ENCODE measurements at regions not wholly inside any gene's neighbourhood (a gene's known extent, or its start where the extent isn't known, plus 50 kb on each side); places are given as distances from the start of the nearest gene placed in this dataset.

DNA sequence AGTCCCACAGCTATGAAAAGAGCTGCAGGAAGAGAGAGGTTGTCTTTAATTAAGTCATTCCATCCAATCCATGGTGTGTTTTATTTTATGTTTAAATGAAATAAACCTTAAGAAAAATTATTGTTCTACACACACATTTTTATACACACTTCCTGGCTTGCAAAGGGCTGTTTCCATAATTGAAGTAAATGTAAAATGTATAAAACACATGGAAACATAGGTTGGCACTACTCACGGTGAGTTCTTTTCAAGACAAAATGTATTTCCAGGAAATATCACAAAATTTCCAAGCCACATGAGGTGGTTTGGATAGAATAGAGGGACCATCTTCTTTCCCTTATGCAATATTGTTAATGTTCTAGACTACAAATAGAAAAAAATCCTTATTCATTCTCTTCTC is 426.8 kb upstream of the USP24 start:
- TF ChIP-seq CTCF (IDR thresholded peaks at IDR 0.05; ENCODE audit: insufficient read depth, low read length), result no peak
- no peak overlapping the region for H3K4me3 ChIP-seq (ENCODE audit: low read depth, low read length)
- DNase-seq (ENCODE audit: low read depth), result no peak

DNA sequence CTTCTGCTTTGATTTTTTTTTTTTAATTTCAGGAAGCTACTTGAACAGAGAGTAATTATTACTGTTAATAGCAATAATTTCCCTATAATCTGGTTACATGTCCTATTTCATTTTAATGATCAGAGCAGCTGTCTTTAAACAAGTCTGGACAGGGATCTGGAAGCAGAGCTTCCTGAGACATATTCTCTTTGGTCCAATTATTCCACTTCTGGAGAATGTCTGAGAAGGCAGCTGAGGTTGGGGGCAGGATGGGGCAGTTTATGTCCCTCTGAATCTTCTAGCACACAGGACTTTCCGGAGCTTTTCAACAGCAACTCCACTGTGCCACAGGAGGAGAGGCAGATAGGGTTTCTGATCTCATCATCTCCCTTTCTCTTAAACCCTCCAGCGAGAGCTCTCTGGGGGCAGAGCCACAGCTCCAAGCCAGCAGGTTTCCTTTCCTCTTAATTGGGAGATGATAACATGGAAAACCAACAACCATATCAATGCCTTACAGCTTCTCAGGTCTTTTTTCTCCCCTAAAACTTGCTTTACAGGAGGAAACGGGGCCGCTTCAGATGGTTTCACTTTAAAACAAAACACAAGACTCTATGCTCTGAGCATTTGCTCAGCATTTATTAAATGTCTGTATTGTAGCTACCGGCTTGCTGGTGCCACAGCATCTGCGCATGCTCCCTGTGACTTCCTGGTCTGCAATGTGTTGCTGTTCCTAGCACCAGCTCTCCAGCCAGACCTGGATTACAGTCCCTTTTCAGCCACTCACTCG is 425.7 kb upstream of the USP24 start:
- no peak for TF ChIP-seq CTCF (IDR thresholded peaks at IDR 0.05; ENCODE audit: insufficient read depth, low read length)
- no peak overlapping the region for H3K4me3 ChIP-seq (ENCODE audit: low read depth, low read length)
- peak; percentile 83 for DNase-seq (ENCODE audit: low read depth)

GRCh38 chr1:55639526-55639925 is 424.4 kb upstream of the USP24 start:
- DNase-seq (ENCODE audit: low read depth), result no peak
- TF ChIP-seq CTCF (IDR thresholded peaks at IDR 0.05; ENCODE audit: insufficient read depth, low read length), result no peak
- no peak overlapping the region for H3K4me3 ChIP-seq (ENCODE audit: low read depth, low read length)

- no peak for TF ChIP-seq CTCF (IDR thresholded peaks at IDR 0.05; ENCODE audit: insufficient read depth, low read length)
- no peak overlapping the region for H3K4me3 ChIP-seq (ENCODE audit: low read depth, low read length)
- no peak for DNase-seq (ENCODE audit: low read depth)
Measured at GRCh38 chr1:55639051-55639450, 423.9 kb upstream of the USP24 start.

- no peak overlapping the region for H3K4me3 ChIP-seq (ENCODE audit: low read depth, low read length)
- DNase-seq (ENCODE audit: low read depth), result peak; percentile 73
- no peak for TF ChIP-seq CTCF (IDR thresholded peaks at IDR 0.05; ENCODE audit: insufficient read depth, low read length)
Measured at GRCh38 chr1:55636696-55637095, 421.5 kb upstream of the USP24 start.

DNA sequence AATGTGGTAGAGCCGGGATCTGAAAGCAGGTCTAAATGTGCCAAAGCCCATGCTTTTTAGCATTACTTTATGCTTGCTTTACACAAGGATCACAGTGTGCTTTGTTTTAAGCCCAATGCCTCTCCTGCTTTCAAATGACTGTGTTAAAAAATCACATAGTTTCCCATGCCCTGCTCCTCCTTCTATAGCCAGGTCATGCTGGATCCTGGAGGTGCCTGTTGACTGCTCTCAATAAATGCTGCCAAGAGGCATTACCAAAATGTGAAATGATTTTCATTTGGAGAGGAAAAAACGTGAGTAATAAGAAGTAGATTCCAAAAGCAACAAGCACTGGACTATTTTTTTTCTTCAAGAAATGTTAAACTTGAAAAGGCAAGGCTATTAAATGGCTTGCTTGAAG is 420.7 kb upstream of the USP24 start:
- no peak overlapping the region for H3K4me3 ChIP-seq (ENCODE audit: low read depth, low read length)
- TF ChIP-seq CTCF (IDR thresholded peaks at IDR 0.05; ENCODE audit: insufficient read depth, low read length), result no peak
- DNase-seq (ENCODE audit: low read depth), result peak; percentile 94

DNA sequence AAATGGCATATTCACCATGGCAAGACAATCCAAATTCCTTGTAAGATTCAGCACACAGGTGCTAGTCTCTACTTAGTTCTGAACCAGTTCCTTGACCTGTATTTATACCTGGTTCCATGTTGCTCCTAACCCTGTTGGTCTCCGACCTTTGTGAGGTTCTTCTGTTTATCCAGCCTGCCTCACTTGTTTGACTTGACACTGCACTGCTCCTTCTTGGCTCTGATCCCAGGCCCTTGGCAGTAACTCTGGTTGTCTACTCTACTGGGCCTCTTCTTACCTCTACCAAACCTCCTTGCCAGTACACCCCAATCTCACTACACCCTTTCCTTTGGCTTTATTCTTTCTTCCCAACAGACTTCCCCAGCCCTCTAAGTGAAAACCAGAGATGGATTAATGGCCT is 419.4 kb upstream of the USP24 start:
- no peak overlapping the region for H3K4me3 ChIP-seq (ENCODE audit: low read depth, low read length)
- TF ChIP-seq CTCF (IDR thresholded peaks at IDR 0.05; ENCODE audit: insufficient read depth, low read length), result no peak
- no peak for DNase-seq (ENCODE audit: low read depth)
